MCF 10A (cell line): ENCODE measurements at regions not wholly inside any gene's neighbourhood (a gene's known extent, or its start where the extent isn't known, plus 50 kb on each side); places are given as distances from the start of the nearest gene placed in this dataset.

ENCODE experiments used
- BruUV-seq: library from RNA; stranded (reverse); fragments of 400-500 nt; replicated peaks from 2 replicates; lab custom pipeline; 2021; lab: Mats Ljungman, UMichigan
- CTCF ChIA-PET: fragments of 300-600 bp; sonication (Branson Sonifier 250); formaldehyde crosslinking; extraction: SDS; loops from one replicate; lab custom pipeline; 2021; ENCODE audit warnings: antibody characterized with exemption, inconsistent platforms; lab: Yijun Ruan, JAX
- POLR2A ChIA-PET: fragments of 300-600, 350-650 bp; sonication (Branson Sonifier 250); formaldehyde crosslinking; extraction: SDS; loops from one replicate; lab custom pipeline; 2020; ENCODE audit warnings: antibody characterized with exemption, inconsistent platforms; lab: Yijun Ruan, JAX
- DNase-seq: peaks from one replicate; pipeline ENCODE4 v3.0.0-alpha.2; 2018; ENCODE audit not compliant: unreplicated experiment
- H3K27ac Mint-ChIP-seq: one replicate; pipeline ENCODE4 v1.8.0; 2022; ENCODE audit warnings: mild to moderate bottlenecking, low read depth, mixed read lengths; ENCODE audit not compliant: unreplicated experiment
- H3K27me3 Mint-ChIP-seq: one replicate; pipeline ENCODE4 v1.8.0; 2022; ENCODE audit warnings: mixed read lengths; ENCODE audit not compliant: insufficient read depth, unreplicated experiment
- H3K36me3 Mint-ChIP-seq: one replicate; pipeline ENCODE4 v1.8.0; 2022; ENCODE audit warnings: mild to moderate bottlenecking, moderate library complexity, mixed read lengths; ENCODE audit not compliant: insufficient read depth, unreplicated experiment
- H3K4me1 Mint-ChIP-seq: one replicate; pipeline ENCODE4 v1.8.0; 2022; ENCODE audit warnings: mixed read lengths; ENCODE audit not compliant: insufficient read depth, unreplicated experiment
- H3K4me3 Mint-ChIP-seq: one replicate; pipeline ENCODE4 v1.8.0; 2022; ENCODE audit warnings: mild to moderate bottlenecking, moderate library complexity, mixed read lengths; ENCODE audit not compliant: unreplicated experiment
- H3K9me3 Mint-ChIP-seq: one replicate; pipeline ENCODE4 v1.8.0; 2022; ENCODE audit warnings: mixed read lengths; ENCODE audit not compliant: unreplicated experiment
- intact Hi-C: fragments of 100-400 bp; cut with micrococcal nuclease; formaldehyde crosslinking; loops from 2 replicates; pipeline ENCODE4 v1.14.1; 2022
- TF ChIP-seq, protein P1 (sequence below): fragments of 200-600 bp; IDR thresholded peaks from one replicate; pipeline ENCODE4 v1.8.0; 2022; ENCODE audit warnings: antibody characterized with exemption, mild to moderate bottlenecking; ENCODE audit not compliant: unreplicated experiment

DNA sequence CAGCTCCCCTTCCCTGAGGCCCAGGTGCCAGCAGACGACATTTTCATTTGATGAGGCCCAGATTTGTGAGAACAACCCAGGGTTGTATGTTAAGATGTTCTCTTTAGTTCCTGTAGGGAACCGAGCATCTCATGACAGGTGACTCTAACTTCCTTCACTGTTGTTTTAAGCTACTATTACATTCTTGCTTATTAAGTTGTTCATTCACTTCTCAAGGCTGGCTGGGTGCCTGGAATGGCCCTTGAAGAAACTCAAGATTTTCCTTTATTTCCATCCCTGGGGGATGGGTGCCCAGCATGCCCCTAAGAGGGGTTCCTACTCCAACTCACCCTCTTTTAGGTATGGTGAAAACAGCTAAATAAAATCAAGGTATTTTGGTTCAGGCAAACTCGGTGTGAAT lies 111.5 kb upstream of the SYNDIG1 start:
- intact Hi-C loops: no loop called here
- CTCF ChIA-PET: interaction anchor here (0.9 kb wide), 1 partner anchor 42 kb away, joined by 3 read pairs; no protein-coding TSS in a partner anchor

DNA sequence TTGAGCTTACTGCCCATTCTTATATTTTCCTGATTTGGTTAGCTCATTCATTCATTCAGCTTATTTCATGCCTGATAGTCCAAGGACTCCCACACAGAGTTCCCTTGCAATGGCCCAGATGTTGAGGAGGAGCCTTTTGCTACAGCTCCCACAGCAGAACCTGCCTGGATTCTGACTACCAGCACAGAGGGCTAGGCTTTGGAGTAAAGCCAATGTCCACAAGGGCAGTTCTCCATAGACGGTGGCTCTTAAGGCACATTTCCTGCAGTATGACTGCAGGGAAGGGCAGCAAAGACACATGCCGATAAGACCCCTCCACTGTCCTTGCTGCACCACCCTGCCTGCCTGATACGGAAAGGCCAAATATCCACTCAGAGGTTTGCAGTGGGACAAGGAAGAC lies 112.3 kb upstream of the SYNDIG1 start:
- intact Hi-C loops: no loop called here
- no peak overlapping the region for H3K27ac Mint-ChIP-seq
- TF ChIP-seq, protein P1, sequence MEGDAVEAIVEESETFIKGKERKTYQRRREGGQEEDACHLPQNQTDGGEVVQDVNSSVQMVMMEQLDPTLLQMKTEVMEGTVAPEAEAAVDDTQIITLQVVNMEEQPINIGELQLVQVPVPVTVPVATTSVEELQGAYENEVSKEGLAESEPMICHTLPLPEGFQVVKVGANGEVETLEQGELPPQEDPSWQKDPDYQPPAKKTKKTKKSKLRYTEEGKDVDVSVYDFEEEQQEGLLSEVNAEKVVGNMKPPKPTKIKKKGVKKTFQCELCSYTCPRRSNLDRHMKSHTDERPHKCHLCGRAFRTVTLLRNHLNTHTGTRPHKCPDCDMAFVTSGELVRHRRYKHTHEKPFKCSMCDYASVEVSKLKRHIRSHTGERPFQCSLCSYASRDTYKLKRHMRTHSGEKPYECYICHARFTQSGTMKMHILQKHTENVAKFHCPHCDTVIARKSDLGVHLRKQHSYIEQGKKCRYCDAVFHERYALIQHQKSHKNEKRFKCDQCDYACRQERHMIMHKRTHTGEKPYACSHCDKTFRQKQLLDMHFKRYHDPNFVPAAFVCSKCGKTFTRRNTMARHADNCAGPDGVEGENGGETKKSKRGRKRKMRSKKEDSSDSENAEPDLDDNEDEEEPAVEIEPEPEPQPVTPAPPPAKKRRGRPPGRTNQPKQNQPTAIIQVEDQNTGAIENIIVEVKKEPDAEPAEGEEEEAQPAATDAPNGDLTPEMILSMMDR: no peak
- no TSS peak for BruUV-seq
- peaks cover 4% of the 10 kb centered on the region for H3K36me3 Mint-ChIP-seq
- H3K9me3 Mint-ChIP-seq: peaks cover 25% of the 10 kb centered on the region
- POLR2A ChIA-PET: interaction anchor here (0.6 kb wide), 1 partner anchor 99 kb away, joined by 3 read pairs; no protein-coding TSS in a partner anchor
- no peak for DNase-seq
- no peaks in the 10 kb centered on the region for H3K4me1 Mint-ChIP-seq
- H3K4me3 Mint-ChIP-seq: no peak overlapping the region
- H3K27me3 Mint-ChIP-seq: no peaks in the 10 kb centered on the region
- CTCF ChIA-PET: no interaction called here

More for the DNA sequence above, 111.5 kb upstream of the SYNDIG1 start:
- no peak for DNase-seq
- TF ChIP-seq, protein P1: no peak
- Mint-ChIP-seq H3K27me3 (no peaks in the 10 kb centered on the region), H3K9me3 (peaks cover 28% of the 10 kb centered on the region), H3K4me3 (no peak overlapping the region), H3K4me1 (no peaks in the 10 kb centered on the region), H3K27ac (no peak overlapping the region), H3K36me3 (peaks cover 6% of the 10 kb centered on the region)
- POLR2A ChIA-PET: no interaction called here
- no TSS peak for BruUV-seq

DNA sequence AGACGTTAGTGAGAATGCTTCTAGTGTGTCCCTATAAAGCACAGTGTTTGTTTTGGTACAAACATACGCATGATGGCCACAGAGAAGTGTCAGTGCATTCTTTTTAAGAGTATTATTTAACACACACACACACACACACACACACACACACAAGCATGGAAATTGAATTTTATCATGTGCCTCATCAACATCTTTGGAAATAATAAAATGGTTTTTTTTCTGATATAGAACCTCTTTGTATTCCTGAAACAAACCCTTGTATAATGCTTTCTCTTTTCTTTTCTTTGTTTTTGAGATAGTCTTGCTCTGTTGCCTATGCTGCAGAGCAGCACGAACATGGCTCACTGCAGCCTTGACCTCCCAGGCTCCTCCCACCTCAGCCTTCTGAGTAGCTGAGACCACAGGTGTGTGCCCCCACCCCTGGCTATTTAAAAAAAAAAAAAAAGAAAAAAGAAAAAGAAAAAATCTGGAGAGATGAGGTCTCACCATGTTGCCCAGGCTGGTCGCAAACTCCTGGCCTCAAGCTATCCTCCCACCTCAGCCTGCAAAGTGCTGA lies 116.2 kb upstream of the SYNDIG1 start:
- Mint-ChIP-seq H3K4me3 (no peak overlapping the region), H3K4me1 (no peaks in the 10 kb centered on the region), H3K27ac (no peak overlapping the region), H3K27me3 (no peaks in the 10 kb centered on the region), H3K9me3 (peaks cover 9% of the 10 kb centered on the region), H3K36me3 (no peaks in the 10 kb centered on the region)
- DNase-seq: no peak
- ChIA-PET CTCF (interaction anchor here (0.6 to 0.7 kb wide), 2 partner anchors 15 to 268 kb away, joined by 3 read pairs; no protein-coding TSS in a partner anchor), POLR2A (no interaction called here)
- no TSS peak for BruUV-seq
- intact Hi-C loops: no loop called here
- TF ChIP-seq, protein P1: no peak

DNA sequence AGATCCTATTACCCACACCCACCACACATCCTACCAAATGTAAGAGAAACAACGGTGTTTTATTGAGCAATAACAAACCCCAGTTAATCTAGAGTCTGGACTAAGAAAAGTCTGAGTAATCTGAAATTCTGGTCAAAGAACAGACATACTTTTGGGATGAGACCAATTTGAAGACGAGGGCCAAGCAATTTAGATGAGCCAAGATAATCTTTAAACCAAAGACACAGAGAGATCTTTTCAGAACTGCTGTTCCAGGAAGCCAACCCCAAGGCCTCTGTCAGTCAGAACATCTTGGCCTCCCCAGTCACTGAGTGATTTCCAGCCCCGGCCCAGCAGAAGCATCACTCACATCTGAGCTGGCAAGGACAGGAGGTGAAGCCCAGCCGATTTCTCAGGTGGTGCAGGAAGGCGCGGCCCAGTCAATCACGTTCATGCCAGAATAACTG lies 118.5 kb upstream of the SYNDIG1 start:
- Mint-ChIP-seq H3K27me3 (no peaks in the 10 kb centered on the region), H3K4me3 (no peak overlapping the region), H3K4me1 (no peaks in the 10 kb centered on the region), H3K36me3 (no peaks in the 10 kb centered on the region), H3K9me3 (peaks cover 9% of the 10 kb centered on the region), H3K27ac (no peak overlapping the region)
- no peak for DNase-seq
- TF ChIP-seq, protein P1: no peak
- BruUV-seq: no TSS peak
- POLR2A ChIA-PET: no interaction called here
- CTCF ChIA-PET: no interaction called here
- intact Hi-C loops: no loop called here
